ENCODE measurements at regions not wholly inside any gene's neighbourhood (a gene's known extent, or its start where the extent isn't known, plus 50 kb on each side); places are given as distances from the start of the nearest gene placed in this dataset.

GRCh38 chr12:97659117-97659880 is 196.7 kb downstream of the RMST start:
- H3K4me3 ChIP-seq (ENCODE audit: low read depth, low read length), result no peak overlapping the region
- DNase-seq (ENCODE audit: low read depth), result no peak
- no peak for TF ChIP-seq CTCF (IDR thresholded peaks at IDR 0.05; ENCODE audit: insufficient read depth, low read depth, low read length)

- no peak for DNase-seq (ENCODE audit: low read depth)
- TF ChIP-seq CTCF (IDR thresholded peaks at IDR 0.05; ENCODE audit: insufficient read depth, low read depth, low read length), result no peak
- H3K4me3 ChIP-seq (ENCODE audit: low read depth, low read length), result no peak overlapping the region
These were observed 203.7 kb downstream of the RMST start for GRCh38 chr12:97666263-97666662.

GRCh38 chr12:97672870-97673269 is 210.3 kb downstream of the RMST start:
- TF ChIP-seq CTCF (IDR thresholded peaks at IDR 0.05; ENCODE audit: insufficient read depth, low read depth, low read length), result no peak
- no peak overlapping the region for H3K4me3 ChIP-seq (ENCODE audit: low read depth, low read length)
- no peak for DNase-seq (ENCODE audit: low read depth)

- no peak overlapping the region for H3K4me3 ChIP-seq (ENCODE audit: low read depth, low read length)
- no peak for TF ChIP-seq CTCF (IDR thresholded peaks at IDR 0.05; ENCODE audit: insufficient read depth, low read depth, low read length)
- no peak for DNase-seq (ENCODE audit: low read depth)
These were observed 218.1 kb downstream of the RMST start for GRCh38 chr12:97680751-97681150.

- no peak overlapping the region for H3K4me3 ChIP-seq (ENCODE audit: low read depth, low read length)
- TF ChIP-seq CTCF (IDR thresholded peaks at IDR 0.05; ENCODE audit: insufficient read depth, low read depth, low read length), result no peak
These were observed 219.3 kb downstream of the RMST start for GRCh38 chr12:97681612-97682504.

GRCh38 chr12:97685360-97685759 is 222.8 kb downstream of the RMST start:
- DNase-seq (ENCODE audit: low read depth), result no peak
- TF ChIP-seq CTCF (IDR thresholded peaks at IDR 0.05; ENCODE audit: insufficient read depth, low read depth, low read length), result no peak
- H3K4me3 ChIP-seq (ENCODE audit: low read depth, low read length), result no peak overlapping the region

More at GRCh38 chr12:97681612-97682504, 219.3 kb downstream of the RMST start:
- no peak for DNase-seq (ENCODE audit: low read depth)

Data from fibroblast of villous mesenchyme (primary cell).